H1 (cell line): ENCODE measurements at regions not wholly inside any gene's neighbourhood (a gene's known extent, or its start where the extent isn't known, plus 50 kb on each side); places are given as distances from the start of the nearest gene placed in this dataset.
A peak's percentile ranks its signal among the peaks of the same experiment; 100 is the strongest.

Experiments used
- CTCF ChIA-PET: fragments of 300-600 bp; sonication (Branson Sonifier 250); formaldehyde crosslinking; loops from one replicate; lab custom pipeline; 2021; ENCODE audit not compliant: partially characterized antibody; lab: Charles Lee
- POLR2A ChIA-PET: fragments of 300-600 bp; sonication (Branson Sonifier 250); formaldehyde crosslinking; loops from one replicate; lab custom pipeline; 2021; ENCODE audit warnings: inconsistent platforms; ENCODE audit not compliant: partially characterized antibody; lab: Charles Lee
- DNase-seq, 2 experiments: peaks; one replicate each; pipeline versions ENCODE4 v3.0.0 to v3.0.0-alpha.2; 2010 to 2022; ENCODE audit warnings: low spot score in 2 of 2, low read depth in 1 of 2, mixed read lengths in 1 of 2
- FAIRE-seq: peaks from 2 replicates; lab custom pipeline; 2011; peaks lifted over from hg19 to GRCh38; lab: Jason Lieb, UNC
- H2AFZ ChIP-seq: 2 replicates; pipeline ENCODE4 v1.8.1; 2012; ENCODE audit warnings: low read length, inconsistent platforms
- H2AK5ac ChIP-seq: 2 replicates; pipeline ENCODE4 v1.6.1; 2013; ENCODE audit warnings: low read depth, low read length
- H2BK120ac ChIP-seq: replicated peaks from 2 replicates; pipeline ENCODE3; 2013; ENCODE audit warnings: low read depth, low read length, inconsistent platforms
- H2BK12ac ChIP-seq: 2 replicates; pipeline ENCODE4 v1.6.1; 2013; ENCODE audit warnings: low read depth, low read length
- H2BK15ac ChIP-seq: 2 replicates; pipeline ENCODE4 v1.6.1; 2013; ENCODE audit warnings: low read length
- H2BK20ac ChIP-seq: 2 replicates; pipeline ENCODE4 v1.6.1; 2013; ENCODE audit warnings: low read length
- H2BK5ac ChIP-seq: 2 replicates; pipeline ENCODE4 v1.6.1; 2013; ENCODE audit warnings: low read depth, low read length
- H3K14ac ChIP-seq: 2 replicates; pipeline ENCODE4 v1.6.1; 2013; ENCODE audit warnings: inconsistent platforms; ENCODE audit not compliant: insufficient read length
- H3K18ac ChIP-seq: 2 replicates; pipeline ENCODE4 v1.6.1; 2013; ENCODE audit warnings: low read length; ENCODE audit errors: extremely low read depth
- H3K23ac ChIP-seq: 2 replicates; pipeline ENCODE4 v1.6.1; 2013; ENCODE audit warnings: inconsistent platforms; ENCODE audit not compliant: insufficient read length
- H3K23me2 ChIP-seq: 2 replicates; pipeline ENCODE4 v1.6.1; 2013; ENCODE audit warnings: low read depth, low read length
- H3K27ac ChIP-seq: 2 replicates; pipeline ENCODE4 v1.6.1; 2011; ENCODE audit warnings: low read depth, low read length, inconsistent platforms
- H3K27me3 ChIP-seq, 4 experiments: replicated peaks in 1 of 4; 1 replicate in 1 of 4; 2 replicates in 3 of 4; pipeline versions ENCODE4 v1.6.1 to v1.8.1; 2011 to 2013; ENCODE audit warnings: low read length in 3 of 4, mild to moderate bottlenecking in 3 of 4, inconsistent platforms in 2 of 4, mixed read lengths in 2 of 4, moderate library complexity in 1 of 4; ENCODE audit not compliant: control insufficient read depth in 3 of 4, insufficient read depth in 3 of 4; ENCODE audit errors: extremely low read depth in 1 of 4
- H3K36me3 ChIP-seq, 4 experiments: 2 replicates each; pipeline versions ENCODE4 v1.6.1 to v1.8.1; 2011 to 2013; ENCODE audit warnings: mild to moderate bottlenecking in 4 of 4, low read length in 3 of 4, moderate library complexity in 2 of 4, control low read depth in 1 of 4, inconsistent platforms in 1 of 4; ENCODE audit not compliant: insufficient read depth in 4 of 4, control insufficient read depth in 2 of 4
- H3K4ac ChIP-seq: replicated peaks from 2 replicates; pipeline ENCODE3; 2013; ENCODE audit warnings: low read length, low read depth, mixed read lengths, inconsistent platforms; ENCODE audit not compliant: insufficient read length
- H3K4me1 ChIP-seq, 4 experiments: replicated peaks in 1 of 4; 1 replicate in 1 of 4; 2 replicates in 3 of 4; pipeline versions ENCODE4 v1.6.1 to v1.8.1; 2011 to 2013; ENCODE audit warnings: low read length in 3 of 4, inconsistent platforms in 2 of 4, mixed read lengths in 1 of 4; ENCODE audit not compliant: insufficient read depth in 4 of 4, control insufficient read depth in 3 of 4
- H3K4me2 ChIP-seq, 2 experiments: 2 replicates each; pipeline versions ENCODE4 v1.6.1 to v1.8.1; 2011 to 2013; ENCODE audit warnings: low read depth in 2 of 2, low read length in 2 of 2, control low read depth in 1 of 2, inconsistent platforms in 1 of 2, mild to moderate bottlenecking in 1 of 2; ENCODE audit not compliant: insufficient read depth in 1 of 2
- H3K4me3 ChIP-seq, 4 experiments: fragments of 200-600, 300-600 bp in 1 of 4; sonication (generic), shearing (Covaris generic), sonication (Bioruptor Twin) in 1 of 4; 2 replicates each; pipeline versions ENCODE4 v1.5.1 to v1.8.1; 2011 to 2016; ENCODE audit warnings: low read length in 4 of 4, low read depth in 3 of 4, control low read depth in 2 of 4, inconsistent platforms in 2 of 4, mild to moderate bottlenecking in 2 of 4, mixed read lengths in 1 of 4, moderate library complexity in 1 of 4; ENCODE audit not compliant: insufficient read depth in 2 of 4; ENCODE audit errors: extremely low read depth in 1 of 4
- H3K56ac ChIP-seq: replicated peaks from 2 replicates; pipeline ENCODE3; 2013; ENCODE audit warnings: low read depth, mild to moderate bottlenecking, mixed read lengths, low read length, inconsistent platforms; ENCODE audit not compliant: insufficient read length
- H3K79me1 ChIP-seq: 2 replicates; pipeline ENCODE4 v1.6.1; 2013; ENCODE audit warnings: low read depth, low read length, control low read depth
- H3K79me2 ChIP-seq, 2 experiments: 2 replicates each; pipeline versions ENCODE4 v1.6.1 to v1.8.1; 2012 to 2013; ENCODE audit warnings: low read length in 2 of 2, mild to moderate bottlenecking in 2 of 2, inconsistent platforms in 1 of 2; ENCODE audit not compliant: insufficient read depth in 2 of 2, control insufficient read depth in 1 of 2
- H3K9ac ChIP-seq, 4 experiments: replicated peaks in 1 of 4; 1 replicate in 1 of 4; 2 replicates in 3 of 4; pipeline versions ENCODE4 v1.6.1 to v1.8.1; 2011 to 2013; ENCODE audit warnings: low read depth in 3 of 4, low read length in 3 of 4, control low read depth in 2 of 4, mild to moderate bottlenecking in 2 of 4, moderate library complexity in 2 of 4, inconsistent platforms in 1 of 4; ENCODE audit errors: extremely low read depth in 1 of 4
- H3K9me3 ChIP-seq, 2 experiments: 2 replicates each; pipeline versions ENCODE4 v1.6.1 to v1.8.1; 2012 to 2013; ENCODE audit warnings: mild to moderate bottlenecking in 2 of 2, moderate library complexity in 2 of 2, control low read depth in 1 of 2, inconsistent platforms in 1 of 2, low read depth in 1 of 2, low read length in 1 of 2, mixed read lengths in 1 of 2; ENCODE audit not compliant: insufficient read depth in 2 of 2
- H4K20me1 ChIP-seq, 2 experiments: replicated peaks in 1 of 2; 2 replicates each; pipeline versions ENCODE3 to v1.8.1; 2011 to 2013; ENCODE audit warnings: inconsistent platforms in 2 of 2, low read length in 2 of 2, mild to moderate bottlenecking in 1 of 2; ENCODE audit not compliant: insufficient read depth in 2 of 2, control insufficient read depth in 1 of 2
- H4K5ac ChIP-seq: 2 replicates; pipeline ENCODE4 v1.6.1; 2013; ENCODE audit warnings: low read length, low read depth, mixed read lengths, inconsistent platforms; ENCODE audit not compliant: insufficient read length
- H4K8ac ChIP-seq: 2 replicates; pipeline ENCODE4 v1.8.0; 2013; ENCODE audit warnings: mild to moderate bottlenecking, moderate library complexity, low read length, inconsistent platforms; ENCODE audit not compliant: insufficient read depth; ENCODE audit errors: extremely low read depth
- H4K91ac ChIP-seq: replicated peaks from 2 replicates; pipeline ENCODE3; 2013; ENCODE audit warnings: low read length, mixed read lengths, inconsistent platforms; ENCODE audit not compliant: insufficient read length
- BACH1 ChIP-seq: IDR thresholded peaks from 2 replicates; pipeline ENCODE4 v1.6.1; 2012; ENCODE audit warnings: low read length, improper control_type of control experiment
- BCL11A ChIP-seq, 2 experiments: IDR thresholded peaks; one replicate each; pipeline ENCODE4 v1.6.1; 2011; ENCODE audit warnings: low read depth in 2 of 2, low read length in 2 of 2, mild to moderate bottlenecking in 2 of 2
- CTBP2 ChIP-seq: IDR thresholded peaks from 2 replicates; pipeline ENCODE4 v1.7.0; 2011; ENCODE audit warnings: borderline replicate concordance, mild to moderate bottlenecking, moderate library complexity, mixed read lengths, low read length; ENCODE audit not compliant: insufficient read depth, insufficient read length
- JUND ChIP-seq: IDR thresholded peaks from 2 replicates; pipeline ENCODE4 v1.6.1; 2011; ENCODE audit warnings: mild to moderate bottlenecking, improper control_type of control experiment, low read length
- KDM4A ChIP-seq: IDR thresholded peaks from one replicate; pipeline ENCODE4 v1.7.1; 2012; ENCODE audit warnings: low read depth, mild to moderate bottlenecking, moderate library complexity, low read length, inconsistent platforms; ENCODE audit not compliant: severe bottlenecking
- WGBS, 2 experiments: shearing (Covaris generic) in 1 of 2; methylation state at CpG; one replicate each; pipeline versions ENCODE4 v1.1.6 to v1.1.7; 2013 to 2015; ENCODE audit warnings: low lambda C conversion rate in 2 of 2, mixed read lengths in 2 of 2, inconsistent platforms in 1 of 2, low coverage in 1 of 2, missing lambda C conversion rate in 1 of 2; ENCODE audit not compliant: insufficient replicate concordance in 2 of 2, insufficient coverage in 1 of 2, insufficient read length in 1 of 2; ENCODE audit errors: extremely low coverage in 1 of 2, missing lambda C conversion rate in 1 of 2; 5-methylcytosine and 5-hydroxymethylcytosine counted together

DNA sequence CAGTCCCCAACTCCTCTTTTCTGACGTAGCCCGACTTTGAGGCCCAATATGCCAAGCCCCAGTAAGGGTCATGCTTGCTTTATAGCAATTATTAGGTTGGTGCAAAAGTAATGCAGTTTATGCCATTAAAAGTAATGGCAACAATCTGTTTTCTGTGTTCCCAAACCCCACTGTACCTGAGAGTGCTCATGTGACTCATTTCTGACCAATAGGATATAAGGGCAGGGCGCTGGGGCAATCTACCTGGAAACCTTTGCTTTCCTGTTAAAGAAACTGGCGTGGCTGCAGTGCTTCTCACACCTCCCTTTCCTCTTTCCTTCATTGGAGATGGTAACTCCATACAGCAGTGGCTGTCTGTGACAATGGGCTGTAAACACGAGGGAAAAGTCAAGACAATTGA, 78.9 kb upstream of the MPPED2 start:
- H3K9ac ChIP-seq: no peak overlapping the region
- no peaks in the 10 kb centered on the region for H4K20me1 ChIP-seq
- H3K27me3 ChIP-seq: no peaks in the 10 kb centered on the region
- H3K4ac ChIP-seq: no peak overlapping the region
- H3K18ac ChIP-seq: no peak overlapping the region
- H3K4me3 ChIP-seq: no peak overlapping the region
- FAIRE-seq (no peak), DNase-seq (no peak)
- WGBS, 2 experiments: 92% methylated on average over 5 of the region's 5 CpGs; no CpG with 5 or more reads in 1 of the 2 experiments
- H2BK12ac ChIP-seq: no peak overlapping the region
- ChIA-PET CTCF (no interaction called here), POLR2A (no interaction called here)
- H3K14ac ChIP-seq: no peak overlapping the region
- H2BK20ac ChIP-seq: no peak overlapping the region
- H3K4me2 ChIP-seq: no peak overlapping the region
- H2BK15ac ChIP-seq: no peak overlapping the region
- no peaks in the 10 kb centered on the region for H3K23me2 ChIP-seq
- no peak overlapping the region for H2BK5ac ChIP-seq
- no peaks in the 10 kb centered on the region for H3K36me3 ChIP-seq
- no peaks in the 10 kb centered on the region for H3K79me1 ChIP-seq
- H4K5ac ChIP-seq: no peak overlapping the region
- no peak overlapping the region for H2AK5ac ChIP-seq
- H3K9me3 ChIP-seq: peaks cover 0 to 3% of the 10 kb centered on the region in 2 experiments; a peak in 1 of 4 replicates
- H4K8ac ChIP-seq: no peak overlapping the region
- no peak overlapping the region for H3K23ac ChIP-seq
- H4K91ac ChIP-seq: no peak overlapping the region
- no peak overlapping the region for H3K27ac ChIP-seq
- 0 out of 2 replicates have a peak overlapping the region, but pooled peaks have one; percentile 88 for H2AFZ ChIP-seq
- H3K79me2 ChIP-seq: no peaks in the 10 kb centered on the region
- H3K56ac ChIP-seq: no peak overlapping the region
- no peaks in the 10 kb centered on the region for H3K4me1 ChIP-seq
- H2BK120ac ChIP-seq: no peak overlapping the region
- TF ChIP-seq KDM4A: no peak
- no peak for TF ChIP-seq BCL11A (IDR thresholded peaks at IDR 0.05; ENCODE audit: low read depth in 2 of 2, low read length in 2 of 2)
- TF ChIP-seq BACH1: no peak
- no peak for TF ChIP-seq CTBP2
- TF ChIP-seq JUND: no peak
